ENCODE measurements at regions not wholly inside any gene's neighbourhood (a gene's known extent, or its start where the extent isn't known, plus 50 kb on each side); places are given as distances from the start of the nearest gene placed in this dataset.
A peak's percentile ranks its signal among the peaks of the same experiment; 100 is the strongest.

DNA sequence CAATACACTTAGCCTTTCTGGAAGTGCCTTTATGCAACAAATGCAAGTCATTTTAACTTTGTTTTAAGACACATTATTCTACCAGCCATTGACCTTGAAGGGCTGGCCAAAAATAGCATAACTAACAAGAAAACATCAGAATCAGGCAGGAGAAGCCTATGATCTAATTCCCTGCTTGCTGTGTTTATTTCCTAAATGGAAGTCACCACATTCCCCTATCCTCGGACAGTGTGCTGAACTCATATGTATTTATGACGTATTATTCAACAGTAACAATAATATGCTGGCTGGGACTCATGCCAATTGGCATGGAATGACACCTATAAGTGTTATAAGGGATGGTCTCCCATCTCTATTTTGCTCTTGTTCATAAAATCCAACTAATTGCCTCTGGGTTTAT lies 140.7 kb downstream of the MAP3K7 start:
- no peak overlapping the region for H3K4me3 ChIP-seq (ENCODE audit: control insufficient read depth, low read depth, low read length)

DNA sequence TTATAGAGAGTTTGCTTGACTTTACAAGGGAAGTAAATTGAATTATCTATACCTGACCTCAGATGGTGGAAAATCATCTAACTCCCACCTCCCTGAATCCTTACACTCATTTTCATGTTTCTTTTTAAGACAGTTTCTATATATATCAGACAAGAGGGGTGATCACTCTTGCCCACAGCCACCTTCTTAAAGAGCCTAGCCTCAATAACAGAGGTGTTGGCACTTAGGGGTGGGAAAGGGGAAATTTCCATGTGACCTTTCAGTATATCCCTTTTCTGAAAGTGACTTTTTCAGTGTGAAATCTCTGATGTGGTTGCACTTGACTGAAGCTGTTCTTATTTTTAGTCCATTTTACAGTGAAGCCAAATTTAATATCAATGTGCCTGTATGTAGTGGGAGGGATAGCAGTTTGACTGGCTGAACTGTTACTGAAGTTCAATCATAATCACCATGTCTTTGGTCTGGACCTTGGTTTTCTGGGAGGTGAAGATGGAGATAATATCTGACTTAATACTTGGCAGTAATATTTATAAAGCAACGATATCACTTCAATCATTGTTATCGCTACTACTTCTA lies 141.3 kb downstream of the MAP3K7 start:
- TF ChIP-seq, protein P1, sequence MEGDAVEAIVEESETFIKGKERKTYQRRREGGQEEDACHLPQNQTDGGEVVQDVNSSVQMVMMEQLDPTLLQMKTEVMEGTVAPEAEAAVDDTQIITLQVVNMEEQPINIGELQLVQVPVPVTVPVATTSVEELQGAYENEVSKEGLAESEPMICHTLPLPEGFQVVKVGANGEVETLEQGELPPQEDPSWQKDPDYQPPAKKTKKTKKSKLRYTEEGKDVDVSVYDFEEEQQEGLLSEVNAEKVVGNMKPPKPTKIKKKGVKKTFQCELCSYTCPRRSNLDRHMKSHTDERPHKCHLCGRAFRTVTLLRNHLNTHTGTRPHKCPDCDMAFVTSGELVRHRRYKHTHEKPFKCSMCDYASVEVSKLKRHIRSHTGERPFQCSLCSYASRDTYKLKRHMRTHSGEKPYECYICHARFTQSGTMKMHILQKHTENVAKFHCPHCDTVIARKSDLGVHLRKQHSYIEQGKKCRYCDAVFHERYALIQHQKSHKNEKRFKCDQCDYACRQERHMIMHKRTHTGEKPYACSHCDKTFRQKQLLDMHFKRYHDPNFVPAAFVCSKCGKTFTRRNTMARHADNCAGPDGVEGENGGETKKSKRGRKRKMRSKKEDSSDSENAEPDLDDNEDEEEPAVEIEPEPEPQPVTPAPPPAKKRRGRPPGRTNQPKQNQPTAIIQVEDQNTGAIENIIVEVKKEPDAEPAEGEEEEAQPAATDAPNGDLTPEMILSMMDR (conservative IDR thresholded peaks at IDR 0.05; ENCODE audit: control insufficient read depth, insufficient read depth, low read depth, low read length), result no peak
- no peak for DNase-seq (ENCODE audit: low read depth)
- H3K4me3 ChIP-seq (ENCODE audit: control insufficient read depth, low read depth, low read length), result no peak overlapping the region

More for the DNA sequence above, 140.7 kb downstream of the MAP3K7 start:
- peak; percentile 14 for DNase-seq (ENCODE audit: low read depth)
- TF ChIP-seq, protein P1 (conservative IDR thresholded peaks at IDR 0.05; ENCODE audit: control insufficient read depth, insufficient read depth, low read depth, low read length), result no peak

DNA sequence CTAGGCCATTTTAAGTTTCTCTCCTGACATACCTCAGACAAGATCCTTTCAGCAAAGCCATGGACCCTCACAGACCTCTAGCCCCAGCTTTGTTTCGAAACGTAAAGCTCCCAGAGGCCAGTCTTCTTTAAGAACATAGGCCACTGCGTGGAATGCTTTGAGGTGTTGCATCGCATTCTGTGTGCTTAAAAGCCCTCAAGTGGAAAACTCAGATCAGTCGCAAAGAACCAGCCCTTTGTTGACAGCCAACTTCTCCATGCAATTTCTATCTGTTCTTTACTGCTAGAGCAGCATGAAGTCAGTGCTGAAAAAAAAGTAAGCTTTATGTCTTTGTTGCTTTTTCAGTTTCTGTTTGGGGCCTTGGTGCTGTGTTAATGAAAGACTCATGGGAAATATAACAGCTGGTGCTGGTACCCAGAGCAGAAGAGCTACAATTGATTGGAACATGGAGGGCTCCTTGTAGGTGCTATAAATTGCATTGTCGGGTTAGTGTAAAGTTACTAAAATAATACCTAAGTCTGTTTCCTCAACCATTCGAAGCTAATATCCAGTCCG lies 142.6 kb downstream of the MAP3K7 start:
- no peak for DNase-seq (ENCODE audit: low read depth)
- TF ChIP-seq, protein P1 (conservative IDR thresholded peaks at IDR 0.05; ENCODE audit: control insufficient read depth, insufficient read depth, low read depth, low read length), result no peak
- H3K4me3 ChIP-seq (ENCODE audit: control insufficient read depth, low read depth, low read length), result no peak overlapping the region

DNA sequence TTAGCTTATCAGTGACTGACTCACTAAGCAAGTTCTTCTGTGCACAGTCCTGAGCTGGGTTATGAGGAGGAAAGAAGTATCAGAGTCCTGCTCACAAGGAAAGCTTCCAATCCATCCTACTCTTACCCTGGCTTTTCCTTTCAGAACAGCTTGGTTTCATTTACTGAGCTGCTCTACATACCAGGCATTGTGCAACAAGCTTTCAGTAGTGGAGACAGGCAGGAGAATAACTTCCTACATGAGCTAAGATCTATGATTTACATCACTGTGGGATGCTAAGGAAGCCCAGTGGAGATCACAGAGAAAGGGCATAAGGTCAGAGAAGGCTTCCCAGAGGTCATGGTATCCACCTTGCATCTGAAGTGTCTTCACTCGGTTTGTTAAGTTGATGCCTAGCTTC lies 144.5 kb downstream of the MAP3K7 start:
- TF ChIP-seq, protein P1 (conservative IDR thresholded peaks at IDR 0.05; ENCODE audit: control insufficient read depth, insufficient read depth, low read depth, low read length), result no peak
- DNase-seq (ENCODE audit: low read depth), result peak; percentile 31
- H3K4me3 ChIP-seq (ENCODE audit: control insufficient read depth, low read depth, low read length), result no peak overlapping the region

DNA sequence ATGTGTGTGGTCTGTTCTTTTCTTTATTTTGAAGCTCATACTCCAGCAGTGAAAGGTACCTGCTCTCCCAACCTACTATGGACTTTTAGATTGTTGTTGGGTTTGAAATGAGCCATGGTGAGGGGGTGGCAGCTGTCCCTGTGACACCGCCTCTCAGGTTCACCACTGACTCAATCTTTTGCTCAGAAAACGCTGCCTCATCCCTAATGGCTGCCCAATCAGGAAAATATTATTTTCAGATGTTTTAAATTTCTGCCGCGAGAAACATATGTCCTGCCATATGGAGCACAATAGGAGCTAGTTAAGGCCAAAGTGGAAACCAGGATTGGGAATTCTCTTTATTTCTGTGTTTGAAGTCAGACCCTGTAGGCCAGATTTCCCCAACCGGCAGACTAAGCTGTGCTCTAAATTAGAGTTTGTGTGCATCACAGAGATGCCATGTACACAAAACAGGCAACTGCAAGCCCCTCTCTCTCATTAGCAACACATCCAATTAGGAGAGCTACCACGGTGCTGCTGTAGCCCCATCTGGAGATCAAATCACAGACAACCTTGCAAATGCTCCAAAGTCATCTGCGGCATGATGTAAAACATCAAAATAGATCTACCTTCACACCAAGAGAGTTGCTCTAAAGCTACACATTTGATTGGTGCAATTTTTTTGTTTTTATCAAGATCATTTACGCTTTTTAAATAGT lies 144.1 kb upstream of the BACH2 start:
- H3K4me3 ChIP-seq (ENCODE audit: control insufficient read depth, low read depth, low read length), result no peak overlapping the region
- TF ChIP-seq, protein P1 (conservative IDR thresholded peaks at IDR 0.05; ENCODE audit: control insufficient read depth, insufficient read depth, low read depth, low read length), result no peak
- no peak for DNase-seq (ENCODE audit: low read depth)

DNA sequence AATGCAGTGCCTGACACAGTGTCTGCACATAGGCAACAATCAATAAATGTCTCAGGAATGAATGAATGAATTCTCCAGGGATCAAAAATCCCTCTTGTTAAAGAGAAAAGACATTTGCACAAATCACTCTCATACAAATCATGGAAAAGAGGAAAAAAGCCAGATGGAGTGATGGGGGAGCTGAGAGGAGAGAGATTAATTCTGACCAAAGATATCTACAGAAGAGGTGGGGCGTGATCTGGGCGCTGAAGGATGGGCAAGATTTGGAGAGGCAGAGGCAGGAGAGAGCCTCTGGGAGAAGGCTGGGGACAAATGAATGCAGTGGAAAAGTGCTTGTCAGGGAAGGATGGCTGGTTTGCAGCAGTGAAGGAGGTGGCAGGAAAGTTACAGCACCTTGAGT lies 142.9 kb upstream of the BACH2 start:
- no peak for DNase-seq (ENCODE audit: low read depth)
- H3K4me3 ChIP-seq (ENCODE audit: control insufficient read depth, low read depth, low read length), result no peak overlapping the region
- TF ChIP-seq, protein P1 (conservative IDR thresholded peaks at IDR 0.05; ENCODE audit: control insufficient read depth, insufficient read depth, low read depth, low read length), result no peak
